HL-60 (cell line): ENCODE measurements at regions not wholly inside any gene's neighbourhood (a gene's known extent, or its start where the extent isn't known, plus 50 kb on each side); places are given as distances from the start of the nearest gene placed in this dataset.

Experiments used
- DNase-seq, 2 experiments: peaks; one replicate each; pipeline ENCODE4 v3.0.0-alpha.2; 2010 to 2020; ENCODE audit warnings: low read depth in 1 of 2, low spot score in 1 of 2
- H3K27ac ChIP-seq: fragments of 250-450 bp; sonication (Bioruptor Pico); replicated peaks from 2 replicates; pipeline ENCODE4 v1.5.1; 2020; ENCODE audit warnings: mild to moderate bottlenecking, moderate library complexity
- H3K27me3 ChIP-seq: fragments of 250-450 bp; sonication (Bioruptor Pico); 2 replicates; pipeline ENCODE4 v1.5.1; 2021; ENCODE audit warnings: mild to moderate bottlenecking, moderate library complexity; ENCODE audit not compliant: insufficient read depth, poor library complexity, severe bottlenecking
- H3K4me3 ChIP-seq: replicated peaks from 2 replicates; pipeline ENCODE4 v1.5.1; 2011; ENCODE audit warnings: mild to moderate bottlenecking, control low read depth, low read length; ENCODE audit not compliant: insufficient read depth
- CTCF ChIP-seq: IDR thresholded peaks from one replicate; pipeline ENCODE4 v1.5.1; 2011; ENCODE audit warnings: low read length, control low read depth, inconsistent platforms; ENCODE audit not compliant: insufficient read depth
- GABPA ChIP-seq: IDR thresholded peaks from 2 replicates; pipeline ENCODE4 v1.6.1; 2012; ENCODE audit warnings: low read depth
- POLR2AphosphoS5 ChIP-seq: IDR thresholded peaks from 2 replicates; pipeline ENCODE4 v1.6.1; 2012; ENCODE audit warnings: low read depth
- REST ChIP-seq: IDR thresholded peaks from 2 replicates; pipeline ENCODE4 v1.6.1; 2012; ENCODE audit warnings: low read depth; ENCODE audit not compliant: insufficient replicate concordance
- SPI1 ChIP-seq: IDR thresholded peaks from 2 replicates; pipeline ENCODE4 v1.6.1; 2012; ENCODE audit warnings: low read depth, mild to moderate bottlenecking, borderline replicate concordance

GRCh38 chr4:24705016-24705753 is 90.2 kb upstream of the SOD3 start:
- Histone ChIP-seq H3K27ac (no peak overlapping the region), H3K27me3 (no peaks in the 10 kb centered on the region), H3K4me3 (no peak overlapping the region)
- TF ChIP-seq POLR2AphosphoS5 (no peak), CTCF (no peak), REST (no peak)
- no peak for DNase-seq

- no peak overlapping the region for H3K4me3 ChIP-seq
- no peak overlapping the region for H3K27ac ChIP-seq
- no peak for TF ChIP-seq REST
- TF ChIP-seq SPI1 = no peak
- TF ChIP-seq GABPA = no peak
- no peak for TF ChIP-seq CTCF
- TF ChIP-seq POLR2AphosphoS5 = no peak
- H3K27me3 ChIP-seq = no peaks in the 10 kb centered on the region
- no peak for DNase-seq
Observed at GRCh38 chr4:24713604-24714003, 81.8 kb upstream of the SOD3 start.

- H3K27me3 ChIP-seq = no peaks in the 10 kb centered on the region
- TF ChIP-seq SPI1 (no peak), POLR2AphosphoS5 (no peak), CTCF (no peak), GABPA (no peak), REST (no peak)
- H3K27ac ChIP-seq = no peak overlapping the region
- H3K4me3 ChIP-seq = no peak overlapping the region
- no peak for DNase-seq
Observed at GRCh38 chr4:24719615-24720014, 75.8 kb upstream of the SOD3 start.
